ENCODE measurements at regions not wholly inside any gene's neighbourhood (a gene's known extent, or its start where the extent isn't known, plus 50 kb on each side); places are given as distances from the start of the nearest gene placed in this dataset.
"Not testable (repeated sequence)": the region's sequence is repeated elsewhere in the genome, so short reads cannot be mapped to it uniquely, and the experiment has no call there.

DNA sequence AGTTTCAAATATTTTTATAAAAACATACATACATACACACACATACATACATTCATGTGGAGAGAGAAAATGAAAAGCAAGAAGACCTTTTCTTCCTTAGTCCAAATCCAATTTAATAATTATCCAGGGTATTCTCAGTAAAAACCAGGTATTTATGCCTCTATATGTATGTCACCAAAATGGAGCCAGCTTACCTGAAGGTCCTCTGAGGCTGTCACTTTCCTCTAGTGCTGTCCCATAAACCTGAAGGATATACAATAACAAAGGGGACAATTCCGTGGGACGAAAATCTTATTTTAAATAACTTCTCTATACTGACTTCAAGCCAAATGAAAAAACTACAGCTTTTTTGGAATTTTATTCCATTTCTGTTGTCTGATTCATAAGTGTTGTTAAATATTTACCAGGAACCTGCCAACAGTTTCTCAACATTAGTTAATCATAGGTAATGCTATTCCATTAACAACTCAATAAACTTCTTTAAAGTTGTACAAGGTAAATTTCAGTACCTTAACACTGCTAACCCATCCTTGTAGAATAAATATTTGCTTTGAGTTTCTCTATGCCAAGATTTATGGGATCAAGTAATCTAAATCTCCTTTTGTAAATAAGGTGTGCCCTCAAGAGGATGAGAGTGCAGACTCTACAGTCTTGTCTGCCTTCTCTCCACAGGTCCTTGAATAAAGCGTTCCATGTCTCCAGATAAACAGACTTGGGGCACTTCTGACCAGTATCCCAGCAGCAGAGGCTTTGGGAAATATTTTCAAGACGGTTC is 260.3 kb downstream of the AHR start:
- Histone ChIP-seq H3K27ac (ENCODE audit: low read depth, low read length) (no peak overlapping the region), H3K4me3 (ENCODE audit: low read depth in 1 of 5, low read length in 5 of 5) (no peak overlapping the region), H3K27me3 (ENCODE audit: control insufficient read depth in 5 of 5, insufficient read depth in 4 of 5, low read length in 5 of 5) (no peaks in the 10 kb centered on the region), H3K9me3 (ENCODE audit: control insufficient read depth in 5 of 5, low read length in 5 of 5) (no peaks in the 10 kb centered on the region), H3K36me3 (ENCODE audit: control insufficient read depth in 5 of 5, insufficient read depth in 5 of 5, low read length in 5 of 5) (no peaks in the 10 kb centered on the region), H3K9ac (ENCODE audit: low read length in 5 of 5) (no peak overlapping the region), H3K4me1 (ENCODE audit: control insufficient read depth in 5 of 5, insufficient read depth in 5 of 5, low read length in 5 of 5) (peaks cover 0 to 17% (median 10%) of the 10 kb centered on the region in 5 donors)

DNA sequence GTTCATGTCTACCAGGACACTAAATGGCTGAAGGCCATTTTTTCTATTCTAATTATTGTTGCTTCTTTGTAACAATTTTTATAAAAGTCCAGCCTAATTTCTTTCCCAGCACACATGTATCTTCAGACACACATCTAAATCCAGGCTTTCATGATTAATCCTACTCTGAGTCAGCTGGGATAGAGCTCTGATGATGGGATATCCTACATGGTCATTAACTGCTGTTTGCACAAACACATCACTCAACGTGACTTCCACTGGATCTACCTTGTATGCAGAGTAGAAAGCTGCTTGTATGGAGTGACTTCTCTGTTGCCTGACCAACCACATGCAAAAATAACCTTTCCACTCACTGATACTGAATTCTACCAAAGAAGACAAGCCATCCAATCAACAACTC is 260.9 kb downstream of the AHR start:
- Histone ChIP-seq H3K36me3 (ENCODE audit: control insufficient read depth in 5 of 5, insufficient read depth in 5 of 5, low read length in 5 of 5) (no peaks in the 10 kb centered on the region), H3K4me1 (ENCODE audit: control insufficient read depth in 5 of 5, insufficient read depth in 5 of 5, low read length in 5 of 5) (peaks cover 0 to 17% (median 10%) of the 10 kb centered on the region in 5 donors), H3K4me3 (ENCODE audit: low read depth in 1 of 5, low read length in 5 of 5) (no peak overlapping the region), H3K9me3 (ENCODE audit: control insufficient read depth in 5 of 5, low read length in 5 of 5) (no peaks in the 10 kb centered on the region), H3K27me3 (ENCODE audit: control insufficient read depth in 5 of 5, insufficient read depth in 4 of 5, low read length in 5 of 5) (no peaks in the 10 kb centered on the region), H3K9ac (ENCODE audit: low read length in 5 of 5) (no peak overlapping the region), H3K27ac (ENCODE audit: low read depth, low read length) (no peak overlapping the region)

DNA sequence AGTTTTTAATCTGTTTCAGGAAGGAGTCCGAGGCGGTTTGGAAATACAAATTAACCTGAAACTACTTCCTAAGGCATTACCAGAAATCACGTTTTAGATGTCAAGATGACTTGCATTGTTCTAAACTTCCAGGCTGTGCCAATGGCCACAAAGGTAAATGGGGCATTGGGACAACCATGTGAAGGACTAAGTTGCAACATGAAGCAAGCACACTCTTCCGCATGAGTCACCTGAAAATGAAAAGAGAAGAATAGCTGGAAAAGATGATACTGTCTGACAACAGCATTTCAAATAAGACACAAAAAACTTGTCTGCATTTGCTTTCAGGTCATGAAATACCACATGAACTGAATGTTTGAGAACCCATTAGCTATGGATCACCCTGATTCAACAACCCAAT is 262.1 kb downstream of the AHR start:
- Histone ChIP-seq H3K9ac (ENCODE audit: low read length in 5 of 5) (no peak overlapping the region), H3K27me3 (ENCODE audit: control insufficient read depth in 5 of 5, insufficient read depth in 4 of 5, low read length in 5 of 5) (no peaks in the 10 kb centered on the region), H3K9me3 (ENCODE audit: control insufficient read depth in 5 of 5, low read length in 5 of 5) (no peaks in the 10 kb centered on the region), H3K4me3 (ENCODE audit: low read depth in 1 of 5, low read length in 5 of 5) (no peak overlapping the region), H3K27ac (ENCODE audit: low read depth, low read length) (no peak overlapping the region), H3K36me3 (ENCODE audit: control insufficient read depth in 5 of 5, insufficient read depth in 5 of 5, low read length in 5 of 5) (no peaks in the 10 kb centered on the region), H3K4me1 (ENCODE audit: control insufficient read depth in 5 of 5, insufficient read depth in 5 of 5, low read length in 5 of 5) (peaks cover 0 to 17% (median 10%) of the 10 kb centered on the region in 5 donors)

DNA sequence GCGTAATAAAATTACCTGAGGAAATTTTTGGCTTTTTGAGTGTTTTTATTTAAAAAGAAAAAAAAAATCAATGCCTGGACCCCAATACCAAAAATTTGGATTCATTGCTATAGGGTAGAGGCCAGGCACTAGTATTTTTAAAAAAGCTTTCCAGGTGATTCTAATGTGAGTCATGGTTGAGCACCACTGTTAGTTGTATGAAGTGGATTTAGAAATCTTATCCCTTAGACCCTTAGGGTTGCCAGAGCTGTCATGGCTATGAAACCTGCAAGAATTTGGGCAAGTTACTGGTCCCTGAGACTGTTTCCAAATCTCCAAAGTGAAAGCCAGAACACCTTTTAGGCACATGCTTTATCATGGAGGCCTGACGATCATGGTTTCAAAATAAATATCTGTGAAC is 262.5 kb downstream of the AHR start:
- no peak overlapping the region for H3K9ac ChIP-seq (ENCODE audit: low read length in 5 of 5)
- H3K4me1 ChIP-seq (ENCODE audit: control insufficient read depth in 5 of 5, insufficient read depth in 5 of 5, low read length in 5 of 5): peaks cover 0 to 17% (median 10%) of the 10 kb centered on the region in 5 donors
- no peaks in the 10 kb centered on the region for H3K36me3 ChIP-seq (ENCODE audit: control insufficient read depth in 5 of 5, insufficient read depth in 5 of 5, low read length in 5 of 5)
- H3K27ac ChIP-seq (ENCODE audit: low read depth, low read length): no peak overlapping the region
- no peaks in the 10 kb centered on the region for H3K27me3 ChIP-seq (ENCODE audit: control insufficient read depth in 5 of 5, insufficient read depth in 4 of 5, low read length in 5 of 5)
- no peaks in the 10 kb centered on the region for H3K9me3 ChIP-seq (ENCODE audit: control insufficient read depth in 5 of 5, low read length in 5 of 5)
- no peak overlapping the region for H3K4me3 ChIP-seq (ENCODE audit: low read depth in 1 of 5, low read length in 5 of 5)

DNA sequence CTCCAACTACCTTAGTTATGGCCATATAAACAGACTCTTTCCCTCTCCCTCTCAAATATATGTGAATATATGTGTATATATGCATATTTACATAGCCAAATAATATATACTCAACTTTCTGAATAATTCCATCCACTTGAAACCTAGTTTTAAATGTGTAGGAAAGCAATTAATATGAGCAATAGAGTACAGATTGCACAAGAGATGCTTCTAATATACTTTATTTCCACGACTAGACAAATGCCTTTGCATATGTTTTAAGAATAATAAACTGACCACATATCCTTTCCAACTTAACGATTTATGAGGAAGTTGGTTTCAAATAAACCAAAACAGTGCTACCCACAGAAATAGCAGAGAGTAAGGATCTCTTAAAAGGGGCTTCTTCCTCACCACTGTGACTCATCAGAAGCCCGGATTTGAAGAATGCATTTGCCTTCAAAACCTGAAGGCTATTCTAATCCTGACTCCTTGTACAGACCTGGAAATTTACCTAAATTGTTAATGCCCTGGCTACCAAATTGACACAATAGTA is 266.3 kb downstream of the AHR start:
- Histone ChIP-seq H3K27ac (ENCODE audit: low read depth, low read length) (no peak overlapping the region), H3K9ac (ENCODE audit: low read length in 5 of 5) (no peak overlapping the region), H3K4me3 (ENCODE audit: low read depth in 1 of 5, low read length in 5 of 5) (no peak overlapping the region), H3K27me3 (ENCODE audit: control insufficient read depth in 5 of 5, insufficient read depth in 4 of 5, low read length in 5 of 5) (no peaks in the 10 kb centered on the region), H3K9me3 (ENCODE audit: control insufficient read depth in 5 of 5, low read length in 5 of 5) (no peaks in the 10 kb centered on the region), H3K36me3 (ENCODE audit: control insufficient read depth in 5 of 5, insufficient read depth in 5 of 5, low read length in 5 of 5) (no peaks in the 10 kb centered on the region), H3K4me1 (ENCODE audit: control insufficient read depth in 5 of 5, insufficient read depth in 5 of 5, low read length in 5 of 5) (no peaks in the 10 kb centered on the region)

DNA sequence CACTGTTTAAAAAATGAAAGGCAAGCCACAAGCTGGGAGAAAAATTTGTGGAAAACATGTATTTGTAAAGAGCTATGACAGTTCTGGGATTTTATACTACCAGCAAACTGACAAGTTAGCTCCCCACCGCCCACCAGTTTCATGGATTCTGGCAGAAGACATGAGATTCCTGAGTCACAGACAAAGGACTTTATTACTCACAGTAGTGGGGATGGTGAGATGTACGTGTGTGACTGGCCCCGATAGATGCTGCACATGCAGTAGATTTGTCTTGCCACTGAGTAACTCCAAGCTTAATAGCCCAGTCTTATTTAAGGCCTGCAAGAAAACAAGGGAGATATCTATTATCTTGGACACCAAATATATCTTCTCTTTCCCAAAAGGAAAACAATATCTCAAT is 281.7 kb downstream of the AHR start:
- H3K27me3 ChIP-seq (ENCODE audit: control insufficient read depth in 5 of 5, insufficient read depth in 4 of 5, low read length in 5 of 5): no peaks in the 10 kb centered on the region
- H3K36me3 ChIP-seq (ENCODE audit: control insufficient read depth in 5 of 5, insufficient read depth in 5 of 5, low read length in 5 of 5): no peaks in the 10 kb centered on the region
- no peak overlapping the region for H3K9ac ChIP-seq (ENCODE audit: low read length in 5 of 5)
- no peak overlapping the region for H3K27ac ChIP-seq (ENCODE audit: low read depth, low read length)
- H3K9me3 ChIP-seq (ENCODE audit: control insufficient read depth in 5 of 5, low read length in 5 of 5): peaks cover 0 to 25% (median 16%) of the 10 kb centered on the region in 5 donors
- H3K4me3 ChIP-seq (ENCODE audit: low read depth in 1 of 5, low read length in 5 of 5): no peak overlapping the region
- H3K4me1 ChIP-seq (ENCODE audit: control insufficient read depth in 5 of 5, insufficient read depth in 5 of 5, low read length in 5 of 5): no peaks in the 10 kb centered on the region

DNA sequence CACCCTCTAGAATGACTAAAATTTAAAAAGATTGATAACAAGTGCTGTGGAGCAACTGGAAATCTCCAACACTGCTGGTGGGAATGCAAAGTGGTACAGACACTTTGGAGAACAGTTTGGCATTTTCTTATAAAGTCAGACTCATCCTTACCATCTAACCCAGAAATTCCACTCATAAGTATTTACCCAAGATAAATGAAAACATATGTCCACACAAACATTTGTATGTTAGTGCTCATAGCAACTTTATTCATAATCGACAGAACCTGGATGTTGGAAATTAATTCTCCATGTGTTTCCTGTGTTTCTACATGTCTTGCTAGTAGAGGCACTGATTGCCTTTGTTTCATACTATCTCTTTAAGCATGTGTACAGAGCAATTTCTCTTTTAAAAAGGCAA is 282.4 kb downstream of the AHR start:
- Histone ChIP-seq H3K4me3 (ENCODE audit: low read depth in 1 of 5, low read length in 5 of 5) (no peak overlapping the region), H3K9ac (ENCODE audit: low read length in 5 of 5) (no peak overlapping the region), H3K4me1 (ENCODE audit: control insufficient read depth in 5 of 5, insufficient read depth in 5 of 5, low read length in 5 of 5) (no peaks in the 10 kb centered on the region)

DNA sequence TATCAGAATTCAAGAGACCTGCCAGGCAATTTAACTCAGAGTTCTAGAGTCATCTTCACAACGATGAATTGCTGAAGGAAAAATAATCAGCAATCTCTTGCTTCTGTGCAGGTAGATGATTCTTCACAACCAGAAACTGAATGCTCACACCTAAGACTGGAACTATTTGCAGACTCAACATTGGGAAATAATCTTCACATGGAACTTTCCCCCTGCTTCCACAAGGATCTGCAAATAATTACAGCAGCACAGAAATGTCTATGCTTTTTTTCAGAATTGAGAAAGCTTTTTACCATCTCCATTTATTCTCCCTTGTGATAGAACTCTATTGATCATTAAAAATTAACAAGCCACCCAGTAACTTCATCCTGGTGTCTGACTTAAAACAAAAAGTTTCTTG is 282.8 kb downstream of the AHR start:
- Histone ChIP-seq H3K27ac (ENCODE audit: low read depth, low read length) (no peak overlapping the region), H3K27me3 (ENCODE audit: control insufficient read depth in 5 of 5, insufficient read depth in 4 of 5, low read length in 5 of 5) (no peaks in the 10 kb centered on the region), H3K9me3 (ENCODE audit: control insufficient read depth in 5 of 5, low read length in 5 of 5) (peaks cover 0 to 23% (median 10%) of the 10 kb centered on the region in 5 donors), H3K9ac (ENCODE audit: low read length in 5 of 5) (no peak overlapping the region), H3K4me3 (ENCODE audit: low read depth in 1 of 5, low read length in 5 of 5) (no peak overlapping the region), H3K4me1 (ENCODE audit: control insufficient read depth in 5 of 5, insufficient read depth in 5 of 5, low read length in 5 of 5) (no peaks in the 10 kb centered on the region), H3K36me3 (ENCODE audit: control insufficient read depth in 5 of 5, insufficient read depth in 5 of 5, low read length in 5 of 5) (no peaks in the 10 kb centered on the region)

More for the DNA sequence above, 282.4 kb downstream of the AHR start:
- Histone ChIP-seq H3K36me3 (ENCODE audit: control insufficient read depth in 5 of 5, insufficient read depth in 5 of 5, low read length in 5 of 5) (no peaks in the 10 kb centered on the region), H3K9me3 (ENCODE audit: control insufficient read depth in 5 of 5, low read length in 5 of 5) (peaks cover 0 to 25% (median 14%) of the 10 kb centered on the region in 5 donors), H3K27me3 (ENCODE audit: control insufficient read depth in 5 of 5, insufficient read depth in 4 of 5, low read length in 5 of 5) (no peaks in the 10 kb centered on the region), H3K27ac (ENCODE audit: low read depth, low read length) (no peak overlapping the region)

DNA sequence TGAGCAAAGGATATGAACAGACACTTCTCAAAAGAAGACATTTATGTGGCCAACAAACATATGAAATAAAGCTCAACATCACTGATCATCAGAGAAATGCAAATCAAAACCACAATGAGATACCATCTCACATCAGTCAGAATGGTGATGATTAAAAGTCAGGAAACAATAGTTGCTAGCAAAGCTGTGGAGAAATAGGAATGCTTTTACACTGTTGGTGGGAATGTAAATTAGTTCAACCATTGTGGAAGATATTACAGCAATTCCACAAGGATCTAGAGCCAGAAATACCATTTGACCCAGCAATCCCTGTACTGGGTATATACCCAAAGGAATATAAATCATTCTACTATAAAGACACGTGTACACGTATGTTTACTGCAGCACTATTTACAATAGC is 284.2 kb downstream of the AHR start:
- not testable (repeated sequence) for H3K36me3 ChIP-seq (ENCODE audit: control insufficient read depth in 5 of 5, insufficient read depth in 5 of 5, low read length in 5 of 5); H3K27me3 ChIP-seq (ENCODE audit: control insufficient read depth in 5 of 5, insufficient read depth in 4 of 5, low read length in 5 of 5); H3K9ac ChIP-seq (ENCODE audit: low read length in 5 of 5); H3K9me3 ChIP-seq (ENCODE audit: control insufficient read depth in 5 of 5, low read length in 5 of 5); H3K4me3 ChIP-seq (ENCODE audit: low read depth in 1 of 5, low read length in 5 of 5); H3K27ac ChIP-seq (ENCODE audit: low read depth, low read length); H3K4me1 ChIP-seq (ENCODE audit: control insufficient read depth in 5 of 5, insufficient read depth in 5 of 5, low read length in 5 of 5)

DNA sequence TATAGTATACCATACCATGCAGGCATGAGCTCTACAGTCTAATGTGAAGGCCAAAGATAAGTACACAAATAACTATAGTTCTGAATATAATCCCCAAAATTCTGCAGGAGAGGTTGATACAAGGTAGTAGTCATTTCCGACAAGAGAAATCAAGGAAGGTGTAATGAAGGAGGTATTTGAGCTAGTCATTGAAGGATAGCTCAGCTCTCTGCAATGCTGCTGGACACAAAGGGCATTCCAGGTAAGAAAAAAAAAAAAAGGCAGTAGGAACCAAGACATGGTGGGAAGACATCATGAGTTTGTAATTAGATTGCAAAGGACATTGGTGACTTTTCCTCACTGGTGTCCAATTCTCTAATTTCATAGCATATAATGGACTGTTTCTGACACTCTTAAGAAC is 285.3 kb downstream of the AHR start:
- Histone ChIP-seq H3K36me3 (ENCODE audit: control insufficient read depth in 5 of 5, insufficient read depth in 5 of 5, low read length in 5 of 5) (no peaks in the 10 kb centered on the region), H3K9me3 (ENCODE audit: control insufficient read depth in 5 of 5, low read length in 5 of 5) (no peaks in the 10 kb centered on the region), H3K27ac (ENCODE audit: low read depth, low read length) (no peak overlapping the region), H3K27me3 (ENCODE audit: control insufficient read depth in 5 of 5, insufficient read depth in 4 of 5, low read length in 5 of 5) (no peaks in the 10 kb centered on the region), H3K4me3 (ENCODE audit: low read depth in 1 of 5, low read length in 5 of 5) (no peak overlapping the region), H3K4me1 (ENCODE audit: control insufficient read depth in 5 of 5, insufficient read depth in 5 of 5, low read length in 5 of 5) (no peaks in the 10 kb centered on the region), H3K9ac (ENCODE audit: low read length in 5 of 5) (no peak overlapping the region)
